NCI-H2227 treated with DMSO at 0.1 percent for 48 hours (cell line): ENCODE measurements at regions not wholly inside any gene's neighbourhood (a gene's known extent, or its start where the extent isn't known, plus 50 kb on each side); places are given as distances from the start of the nearest gene placed in this dataset.

Experiments
- DNase-seq: peaks from one replicate; lab custom pipeline; 2025; lab: John Stamatoyannopoulos, UW

GRCh38 chr11:109749476-109749875 is 327.5 kb downstream of the C11orf87 start:
- DNase-seq, result no peak

DNA sequence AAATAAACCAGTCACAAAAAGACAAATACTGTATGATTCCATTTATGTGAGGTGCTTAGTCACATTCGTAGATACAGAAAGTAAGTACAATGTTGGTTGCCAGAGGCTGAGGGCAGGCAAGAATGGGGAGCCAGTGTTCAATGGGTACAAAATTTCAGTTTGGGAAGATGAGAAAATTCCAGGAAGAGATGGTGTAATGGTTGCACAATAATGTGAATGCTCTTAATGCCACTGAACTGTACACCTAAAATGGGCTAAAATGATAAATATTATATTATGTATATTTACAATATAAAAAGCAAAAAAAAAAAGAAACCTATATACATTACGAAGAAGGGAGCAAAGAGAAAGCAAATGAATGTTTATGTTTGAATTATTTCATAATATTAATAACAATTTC is 329.0 kb downstream of the C11orf87 start:
- DNase-seq, result no peak

DNA sequence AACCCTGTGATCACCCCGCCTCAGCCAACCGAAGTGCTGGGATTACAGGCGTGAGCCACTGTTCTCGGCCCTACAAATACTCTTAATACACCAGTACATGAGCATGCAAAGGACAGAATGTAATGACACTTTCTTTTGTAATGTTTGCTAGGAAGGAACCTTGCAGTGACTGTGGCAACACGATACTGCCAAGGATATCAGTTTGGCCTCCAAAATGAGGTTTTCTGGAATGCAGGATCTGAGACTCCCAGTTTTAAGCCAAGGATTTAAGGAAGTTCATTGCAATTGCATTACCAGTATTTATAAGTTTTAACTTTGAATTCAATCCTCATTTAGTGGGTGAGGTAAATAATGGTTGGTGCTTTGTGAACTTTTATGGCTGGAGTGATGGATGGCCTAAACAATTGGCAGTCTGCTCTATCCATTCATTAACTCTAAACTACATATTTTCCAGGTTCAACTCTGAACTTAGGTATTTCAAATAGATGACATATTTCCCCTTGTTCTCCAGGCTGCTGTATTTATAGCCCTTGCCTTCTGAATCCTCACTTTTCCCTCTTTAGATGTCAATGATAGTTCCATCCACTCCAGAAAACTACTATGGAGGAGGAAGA is 330.3 kb downstream of the C11orf87 start:
- no peak for DNase-seq

GRCh38 chr11:109756521-109756920 is 334.5 kb downstream of the C11orf87 start:
- DNase-seq, result no peak

- DNase-seq, result no peak
These were observed 335.0 kb downstream of the C11orf87 start for GRCh38 chr11:109756951-109757350.

GRCh38 chr11:109762546-109762945 is 330.6 kb upstream of the ZC3H12C start:
- DNase-seq, result no peak

DNA sequence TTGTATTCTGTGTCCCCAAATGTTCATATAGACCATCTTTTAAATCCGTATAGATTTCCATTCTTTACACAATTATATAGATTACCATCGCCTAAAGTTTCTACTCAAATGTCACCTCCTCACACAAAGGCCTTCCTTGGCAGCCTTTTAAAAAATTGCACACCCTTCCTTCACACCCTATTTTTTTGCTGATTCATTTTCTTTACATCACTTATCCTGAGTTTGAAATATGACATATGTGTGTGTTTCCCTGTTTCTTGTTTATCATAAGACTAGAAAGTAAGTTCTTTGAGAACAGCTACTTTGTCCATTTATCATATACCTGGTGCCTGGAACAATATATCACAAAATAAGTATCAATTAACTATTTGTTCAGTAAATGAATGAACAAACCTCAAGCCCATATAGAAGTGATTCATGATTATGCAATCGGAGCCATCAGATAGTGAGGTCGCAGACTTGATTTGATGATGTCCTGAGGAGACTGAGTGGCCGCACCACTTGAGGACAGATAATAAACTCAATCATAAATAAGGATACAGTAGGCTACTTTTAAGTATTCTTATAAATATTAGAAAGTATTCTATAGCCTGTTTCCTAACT is 327.4 kb upstream of the ZC3H12C start:
- no peak for DNase-seq

DNA sequence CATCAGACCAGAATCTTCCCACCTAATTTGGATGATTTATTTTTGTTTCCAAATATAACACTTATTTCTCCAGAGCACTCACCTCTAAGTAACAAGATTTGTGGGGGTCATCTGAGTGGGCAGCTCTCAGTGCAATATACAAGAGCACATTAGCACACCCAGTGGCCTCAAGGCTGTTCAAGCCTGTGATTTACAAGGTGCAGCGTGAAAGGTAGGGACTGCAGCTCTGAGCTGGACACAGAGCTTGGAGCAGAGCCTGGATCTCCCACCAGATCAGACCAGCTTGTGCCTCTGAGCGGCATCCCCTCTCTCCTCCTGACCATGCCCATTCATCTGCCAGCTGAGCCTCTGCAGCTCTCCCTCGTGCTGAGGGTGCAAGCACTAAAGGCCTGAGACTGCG is 323.3 kb upstream of the ZC3H12C start:
- no peak for DNase-seq

DNA sequence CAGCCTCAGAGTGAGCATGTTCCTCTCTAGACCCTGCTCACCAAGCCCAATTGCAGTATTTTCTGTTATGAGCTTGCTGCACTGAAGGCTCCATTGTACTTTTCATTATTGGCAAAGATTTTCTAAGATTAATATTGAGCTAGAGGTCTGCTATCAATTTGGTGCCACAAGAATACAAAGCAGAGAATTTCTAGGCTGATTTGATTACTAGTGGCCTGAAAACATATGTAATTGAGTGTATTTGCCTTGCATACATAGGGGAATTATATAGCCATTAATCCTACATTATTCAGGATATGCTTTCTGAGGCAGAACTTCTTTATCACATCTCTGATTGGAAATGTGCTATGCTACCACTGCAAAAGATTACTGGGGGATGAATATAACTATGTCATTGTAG is 322.9 kb upstream of the ZC3H12C start:
- DNase-seq, result no peak

GRCh38 chr11:109772892-109773291 is 320.3 kb upstream of the ZC3H12C start:
- no peak for DNase-seq

GRCh38 chr11:109775686-109776085 is 317.5 kb upstream of the ZC3H12C start:
- DNase-seq, result no peak

GRCh38 chr11:109783014-109783413 is 310.2 kb upstream of the ZC3H12C start:
- DNase-seq, result no peak

GRCh38 chr11:109783840-109784239 is 309.4 kb upstream of the ZC3H12C start:
- no peak for DNase-seq

DNA sequence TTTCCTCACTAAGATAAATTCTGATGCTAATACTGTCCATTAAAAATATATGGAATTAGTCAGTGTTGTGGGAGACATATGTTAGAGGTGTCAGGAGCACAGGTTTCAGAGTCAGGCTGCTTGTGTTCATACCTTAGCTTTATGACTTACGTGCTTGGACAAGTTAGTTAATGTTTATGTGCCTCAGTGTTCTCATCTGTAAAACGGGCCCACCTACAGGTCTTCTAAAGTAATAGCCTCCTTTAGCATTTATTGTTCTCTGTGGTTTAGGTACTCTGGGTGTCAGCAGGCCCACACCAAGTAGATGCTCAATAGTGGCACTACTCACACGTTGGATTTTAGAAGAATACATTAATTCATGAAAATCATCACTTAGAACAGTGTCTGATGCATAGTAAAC is 308.7 kb upstream of the ZC3H12C start:
- DNase-seq, result no peak

GRCh38 chr11:109785198-109785597 is 308.0 kb upstream of the ZC3H12C start:
- DNase-seq, result no peak

GRCh38 chr11:109785714-109786113 is 307.5 kb upstream of the ZC3H12C start:
- no peak for DNase-seq

- no peak for DNase-seq
These were observed 304.2 kb upstream of the ZC3H12C start for GRCh38 chr11:109788948-109789490.

DNA sequence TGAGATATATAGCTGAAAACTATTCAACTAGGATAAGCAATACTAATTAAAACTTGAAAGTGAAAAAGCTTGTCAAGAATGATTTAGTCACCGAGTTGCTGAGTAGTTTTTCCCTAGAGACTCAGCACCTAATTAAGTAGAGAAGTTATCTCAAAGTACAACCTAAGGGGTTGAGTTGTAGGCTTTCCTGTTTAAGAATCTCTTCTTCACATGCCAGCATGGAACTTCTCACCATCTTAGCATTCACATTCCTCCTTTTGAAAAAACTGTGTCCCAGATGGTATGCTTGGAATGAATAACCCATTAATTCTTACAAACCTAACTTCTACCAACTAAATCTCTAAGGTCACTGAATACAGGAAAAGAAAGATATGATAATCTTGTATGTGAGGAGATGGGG is 303.3 kb upstream of the ZC3H12C start:
- no peak for DNase-seq

GRCh38 chr11:109791337-109791736 is 301.9 kb upstream of the ZC3H12C start:
- no peak for DNase-seq

- DNase-seq, result no peak
These were observed 298.7 kb upstream of the ZC3H12C start for GRCh38 chr11:109794501-109794900.

GRCh38 chr11:109795234-109795633 is 298.0 kb upstream of the ZC3H12C start:
- DNase-seq, result no peak

- DNase-seq, result no peak
These were observed 296.9 kb upstream of the ZC3H12C start for GRCh38 chr11:109796253-109796652.

- no peak for DNase-seq
These were observed 294.7 kb upstream of the ZC3H12C start for GRCh38 chr11:109798521-109798920.

GRCh38 chr11:109799604-109800003 is 293.6 kb upstream of the ZC3H12C start:
- no peak for DNase-seq
